Dermis blood vessel endothelial cell (primary cell): ENCODE measurements at regions not wholly inside any gene's neighbourhood (a gene's known extent, or its start where the extent isn't known, plus 50 kb on each side); places are given as distances from the start of the nearest gene placed in this dataset.
A peak's percentile ranks its signal among the peaks of the same experiment; 100 is the strongest.

ENCODE experiments used
- DNase-seq: peaks from one replicate; pipeline ENCODE4 v3.0.0; 2010

GRCh38 chr7:140239653-140239935, 62.8 kb upstream of the KDM7A start:
- no peak for DNase-seq

GRCh38 chr7:140238778-140239652, 62.2 kb upstream of the KDM7A start:
- DNase-seq = no peak

- DNase-seq = no peak
These were observed 60.6 kb upstream of the KDM7A start for GRCh38 chr7:140237390-140237789.

GRCh38 chr7:140236626-140237025, 59.8 kb upstream of the KDM7A start:
- no peak for DNase-seq

- DNase-seq = no peak
These were observed 58.3 kb upstream of the KDM7A start for GRCh38 chr7:140235114-140235513.

GRCh38 chr7:140232957-140233917, 56.5 kb upstream of the KDM7A start:
- no peak for DNase-seq

- no peak for DNase-seq
These were observed 55.1 kb upstream of the KDM7A start for GRCh38 chr7:140231771-140232491.

- peak; percentile 51 for DNase-seq
These were observed 54.3 kb upstream of the KDM7A start for GRCh38 chr7:140230861-140231770.

GRCh38 chr7:140230516-140230860, 53.7 kb upstream of the KDM7A start:
- no peak for DNase-seq

- DNase-seq = no peak
These were observed 53.1 kb upstream of the KDM7A start for GRCh38 chr7:140229591-140230515.

- no peak for DNase-seq
These were observed 52.3 kb upstream of the KDM7A start for GRCh38 chr7:140229101-140229525.
